ENCODE measurements at regions not wholly inside any gene's neighbourhood (a gene's known extent, or its start where the extent isn't known, plus 50 kb on each side); places are given as distances from the start of the nearest gene placed in this dataset.

DNA sequence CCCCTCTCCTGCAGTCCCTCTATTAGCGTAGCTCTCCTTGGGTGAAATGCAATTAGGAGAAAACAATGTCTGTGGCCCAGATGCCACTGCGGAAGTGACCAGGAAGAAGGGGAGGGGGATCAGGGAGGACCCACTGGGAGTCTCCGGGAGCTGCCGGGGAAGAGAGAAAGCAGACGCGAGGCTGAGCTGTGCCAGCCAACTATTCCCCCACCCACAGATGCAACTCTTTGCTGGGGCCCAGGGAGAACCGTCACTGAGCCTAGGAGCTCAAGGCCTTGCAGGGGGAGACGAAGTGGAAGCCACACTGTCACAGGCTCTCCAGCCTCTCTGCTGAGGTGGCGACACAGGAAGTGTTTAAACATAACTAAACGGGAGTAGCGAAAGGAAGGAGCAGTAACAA is 149.2 kb downstream of the BCOR start:
- H3K27me3 ChIP-seq, result no peaks in the 10 kb centered on the region
- ATAC-seq (no peak), DNase-seq (no peak)
- no peak overlapping the region for H3K4me3 ChIP-seq
- intact Hi-C loops (cut with DNase I), result no loop called here
- peaks cover 3% of the 10 kb centered on the region for H3K4me1 ChIP-seq
- TF ChIP-seq, protein P1, sequence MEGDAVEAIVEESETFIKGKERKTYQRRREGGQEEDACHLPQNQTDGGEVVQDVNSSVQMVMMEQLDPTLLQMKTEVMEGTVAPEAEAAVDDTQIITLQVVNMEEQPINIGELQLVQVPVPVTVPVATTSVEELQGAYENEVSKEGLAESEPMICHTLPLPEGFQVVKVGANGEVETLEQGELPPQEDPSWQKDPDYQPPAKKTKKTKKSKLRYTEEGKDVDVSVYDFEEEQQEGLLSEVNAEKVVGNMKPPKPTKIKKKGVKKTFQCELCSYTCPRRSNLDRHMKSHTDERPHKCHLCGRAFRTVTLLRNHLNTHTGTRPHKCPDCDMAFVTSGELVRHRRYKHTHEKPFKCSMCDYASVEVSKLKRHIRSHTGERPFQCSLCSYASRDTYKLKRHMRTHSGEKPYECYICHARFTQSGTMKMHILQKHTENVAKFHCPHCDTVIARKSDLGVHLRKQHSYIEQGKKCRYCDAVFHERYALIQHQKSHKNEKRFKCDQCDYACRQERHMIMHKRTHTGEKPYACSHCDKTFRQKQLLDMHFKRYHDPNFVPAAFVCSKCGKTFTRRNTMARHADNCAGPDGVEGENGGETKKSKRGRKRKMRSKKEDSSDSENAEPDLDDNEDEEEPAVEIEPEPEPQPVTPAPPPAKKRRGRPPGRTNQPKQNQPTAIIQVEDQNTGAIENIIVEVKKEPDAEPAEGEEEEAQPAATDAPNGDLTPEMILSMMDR (IDR thresholded peaks at IDR 0.05), result no peak
- no peak for TF ChIP-seq POLR2A (IDR thresholded peaks at IDR 0.05)
- no peaks in the 10 kb centered on the region for H3K9me3 ChIP-seq
- H3K27ac ChIP-seq, result no peak overlapping the region
- WGBS, 2 donors, result 52 to 87% methylated on average over 7 to 8 of the region's 11 CpGs
- no peaks in the 10 kb centered on the region for H3K36me3 ChIP-seq (replicated peaks in 1 of 2; ENCODE audit: insufficient read depth in 1 of 2, low read depth in 2 of 2)

DNA sequence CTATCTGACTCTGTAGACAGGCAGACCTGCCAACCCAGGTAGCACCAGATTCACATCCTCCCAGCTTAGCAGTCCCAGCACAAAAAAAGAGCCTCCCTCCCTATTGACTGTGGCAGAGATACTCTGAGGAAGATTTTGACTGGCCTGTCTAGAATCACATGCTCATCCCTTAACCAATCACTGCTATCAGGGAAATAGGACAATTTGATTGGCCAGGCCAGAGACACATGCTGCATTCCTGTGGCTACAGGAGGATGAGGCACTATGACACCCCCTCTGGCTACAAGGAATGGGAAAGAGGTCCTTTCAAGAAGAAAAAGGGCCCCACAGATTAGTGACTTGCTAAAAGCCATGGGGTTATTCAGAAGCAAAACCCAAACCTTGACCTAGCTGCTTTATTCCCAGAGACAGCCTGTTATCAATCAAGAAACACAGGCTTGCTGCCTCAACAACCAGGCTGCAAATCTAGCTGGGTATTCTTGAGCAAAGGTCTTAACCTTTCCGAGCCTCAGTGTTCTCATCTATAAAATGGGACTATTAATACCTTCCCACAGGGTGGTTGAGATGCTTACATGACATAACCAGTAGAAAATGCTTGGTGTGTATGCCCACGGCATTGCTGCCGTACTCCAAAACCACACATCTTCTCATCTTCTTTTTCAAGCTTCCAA is 147.6 kb downstream of the BCOR start:
- no peak overlapping the region for H3K4me3 ChIP-seq
- ATAC-seq (no peak), DNase-seq (no peak)
- H3K27me3 ChIP-seq, result no peaks in the 10 kb centered on the region
- H3K27ac ChIP-seq, result no peak overlapping the region
- WGBS, 2 donors, result 85 to 100% methylated on average over 3 of the region's 3 CpGs
- peaks cover 10% of the 10 kb centered on the region for H3K4me1 ChIP-seq
- no peaks in the 10 kb centered on the region for H3K36me3 ChIP-seq (replicated peaks in 1 of 2; ENCODE audit: insufficient read depth in 1 of 2, low read depth in 2 of 2)
- H3K9me3 ChIP-seq, result no peaks in the 10 kb centered on the region
- intact Hi-C loops (cut with DNase I), result no loop called here
- TF ChIP-seq, protein P1 (IDR thresholded peaks at IDR 0.05), result no peak
- no peak for TF ChIP-seq POLR2A (IDR thresholded peaks at IDR 0.05)

DNA sequence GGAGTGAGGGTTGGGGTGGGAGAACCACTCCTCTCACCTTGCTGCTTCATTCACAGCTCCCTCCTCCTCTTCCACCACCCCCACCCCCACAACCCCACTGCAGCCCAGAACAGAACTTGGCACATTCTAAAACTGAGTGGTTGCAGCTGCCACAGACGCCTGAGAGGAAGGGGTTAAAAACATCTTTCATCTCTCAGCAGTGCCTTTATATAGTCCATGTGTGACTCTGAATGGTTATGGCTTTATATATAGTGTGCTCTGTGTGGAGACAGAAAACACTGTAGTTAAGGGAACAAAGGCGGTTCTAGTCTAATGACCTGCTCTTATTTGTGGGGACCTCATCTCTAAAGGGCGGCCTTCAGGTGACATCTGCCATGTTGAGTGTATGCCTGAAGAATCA is 144.8 kb downstream of the BCOR start:
- H3K36me3 ChIP-seq (replicated peaks in 1 of 2; ENCODE audit: insufficient read depth in 1 of 2, low read depth in 2 of 2), result no peaks in the 10 kb centered on the region
- ATAC-seq, result no peak
- H3K4me3 ChIP-seq, result no peak overlapping the region
- H3K27ac ChIP-seq, result no peak overlapping the region
- DNase-seq, result no peak
- intact Hi-C loops (cut with DNase I), result no loop called here
- 76 to 84% methylated on average over 3 of the region's 3 CpGs for WGBS, 2 donors
- no peaks in the 10 kb centered on the region for H3K27me3 ChIP-seq
- no peaks in the 10 kb centered on the region for H3K9me3 ChIP-seq
- peaks cover 10% of the 10 kb centered on the region for H3K4me1 ChIP-seq
- TF ChIP-seq POLR2A (IDR thresholded peaks at IDR 0.05), result no peak
- TF ChIP-seq, protein P1 (IDR thresholded peaks at IDR 0.05), result no peak

DNA sequence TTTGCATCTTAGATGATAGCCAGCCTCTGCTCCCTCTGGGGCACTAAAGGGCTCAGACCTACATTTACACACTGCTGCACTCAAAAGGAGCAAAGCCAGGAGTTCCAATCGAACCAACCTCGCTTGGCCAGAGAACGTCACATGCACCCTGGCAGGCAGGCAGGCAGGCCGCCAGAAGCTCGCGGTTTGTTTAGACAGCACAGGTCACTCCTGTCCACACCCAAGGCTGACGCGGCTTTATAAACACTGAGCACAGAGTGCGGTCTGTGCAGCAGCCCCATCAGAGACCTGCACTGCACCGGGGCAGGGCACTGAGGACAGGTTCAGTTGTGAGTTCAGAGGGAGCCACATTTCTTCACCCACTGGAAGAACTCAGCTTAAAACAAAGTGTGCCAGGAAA is 143.9 kb downstream of the BCOR start:
- H3K4me1 ChIP-seq, result peaks cover 10% of the 10 kb centered on the region
- no peaks in the 10 kb centered on the region for H3K36me3 ChIP-seq (replicated peaks in 1 of 2; ENCODE audit: insufficient read depth in 1 of 2, low read depth in 2 of 2)
- no peaks in the 10 kb centered on the region for H3K9me3 ChIP-seq
- DNase-seq (peak; percentile 75 to 89 (median 86)), ATAC-seq (peak; percentile 99)
- no peak for TF ChIP-seq POLR2A (IDR thresholded peaks at IDR 0.05)
- TF ChIP-seq, protein P1 (IDR thresholded peaks at IDR 0.05), result no peak
- H3K27me3 ChIP-seq, result no peaks in the 10 kb centered on the region
- intact Hi-C loops (cut with DNase I), result no loop called here
- no peak overlapping the region for H3K4me3 ChIP-seq
- WGBS, 2 donors, result 8% methylated on average over 10 of the region's 10 CpGs; no CpG with 5 or more reads in 1 of the 2 donors
- H3K27ac ChIP-seq, result peak overlapping the region in 2 of 4 donors; percentile 12 to 39

DNA sequence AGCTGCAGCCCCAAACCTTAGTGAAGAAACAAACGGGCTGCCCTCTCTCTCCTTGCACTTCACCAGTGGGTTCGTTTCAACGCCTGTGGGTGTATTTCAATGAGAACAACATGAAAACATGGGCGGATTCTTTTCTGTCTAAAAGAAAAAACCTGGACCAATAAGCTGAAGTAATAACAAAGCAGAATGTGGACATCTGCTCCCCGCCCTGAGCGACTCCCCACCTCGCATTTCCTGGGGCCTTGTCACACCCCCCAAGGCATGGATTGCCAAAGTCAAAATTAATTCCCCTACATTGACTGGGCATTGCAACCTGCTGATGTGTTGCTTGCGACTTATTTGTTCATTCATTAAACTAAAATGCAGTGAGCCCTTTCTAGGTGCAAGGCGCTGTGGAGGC is 142.9 kb downstream of the BCOR start:
- no peak for ATAC-seq
- no peak for DNase-seq
- Histone ChIP-seq H3K4me3 (no peak overlapping the region), H3K27me3 (no peaks in the 10 kb centered on the region), H3K9me3 (no peaks in the 10 kb centered on the region), H3K36me3 (replicated peaks in 1 of 2; ENCODE audit: insufficient read depth in 1 of 2, low read depth in 2 of 2) (no peaks in the 10 kb centered on the region), H3K27ac (no peak overlapping the region), H3K4me1 (peaks cover 10% of the 10 kb centered on the region)
- TF ChIP-seq, protein P1 (IDR thresholded peaks at IDR 0.05), result no peak
- no peak for TF ChIP-seq POLR2A (IDR thresholded peaks at IDR 0.05)
- intact Hi-C loops (cut with DNase I), result no loop called here
- WGBS, 2 donors, result 79% methylated on average over 2 to 9 of the region's 9 CpGs

All from body of pancreas (tissue), 4 donors.